Lung (tissue), 11 donors: ENCODE measurements at regions not wholly inside any gene's neighbourhood (a gene's known extent, or its start where the extent isn't known, plus 50 kb on each side); places are given as distances from the start of the nearest gene placed in this dataset.

Experiments
- ATAC-seq: fragments of 200-7000 bp; cut with Tn5 transposase; one replicate; pipeline ENCODE4 v1.9.1; 2020; ENCODE audit warnings: moderate number of reproducible peaks; ENCODE audit not compliant: insufficient read depth, low FRiP score
- DNase-seq, 3 donors: peaks; one replicate each; pipeline ENCODE4 v3.0.0-alpha.2; 2013 to 2017
- H3K27ac ChIP-seq, 2 donors: one replicate each; pipeline ENCODE4 v1.5.1; 2013; ENCODE audit warnings: mild to moderate bottlenecking in 2 of 2, moderate library complexity in 2 of 2, control low read depth in 1 of 2, inconsistent platforms in 1 of 2, low read depth in 1 of 2, low read length in 1 of 2
- H3K27me3 ChIP-seq, 3 donors: one replicate each; pipeline ENCODE4 v1.5.1; 2013; ENCODE audit warnings: low read length in 2 of 3; ENCODE audit not compliant: control insufficient read depth in 3 of 3, insufficient read depth in 3 of 3
- H3K36me3 ChIP-seq, 4 donors: one replicate each; pipeline ENCODE4 v1.5.1; 2013; ENCODE audit warnings: low read length in 4 of 4, mild to moderate bottlenecking in 1 of 4, moderate library complexity in 1 of 4; ENCODE audit not compliant: control insufficient read depth in 4 of 4, insufficient read depth in 4 of 4
- H3K4me1 ChIP-seq, 5 donors: one replicate each; pipeline ENCODE4 v1.5.1; 2013; ENCODE audit warnings: low read length in 5 of 5, mild to moderate bottlenecking in 2 of 5, moderate library complexity in 1 of 5; ENCODE audit not compliant: control insufficient read depth in 5 of 5, insufficient read depth in 5 of 5
- H3K4me3 ChIP-seq: one replicate; pipeline ENCODE4 v1.5.1; 2013; ENCODE audit warnings: mild to moderate bottlenecking, control low read depth, moderate library complexity
- H3K9ac ChIP-seq, 2 donors: one replicate each; pipeline ENCODE4 v1.5.1; 2013; ENCODE audit warnings: low read length in 2 of 2, control low read depth in 1 of 2; ENCODE audit not compliant: insufficient read depth in 1 of 2
- H3K9me3 ChIP-seq, 4 donors: one replicate each; pipeline ENCODE4 v1.5.1; 2013; ENCODE audit warnings: low read length in 3 of 4, mild to moderate bottlenecking in 1 of 4, moderate library complexity in 1 of 4; ENCODE audit not compliant: control insufficient read depth in 4 of 4, insufficient read depth in 3 of 4
- WGBS, 2 donors: extraction: QIAGEN DNeasy Blood & Tissue Kit; methylation state at CpG; one replicate each; pipeline ENCODE4 v1.1.7; 2013; 5-methylcytosine and 5-hydroxymethylcytosine counted together
- TF ChIP-seq, protein P1 (sequence below): IDR thresholded peaks from 2 replicates; pipeline ENCODE4 v1.5.1; 2012; ENCODE audit warnings: mild to moderate bottlenecking; ENCODE audit errors: control extremely low read depth, extremely low read depth
- donor health status: control.
- donor health status: control.
- donor health status: Bipolar disorder and iron deficiency.
- donor health status: healthy.
- donor health status: DM: yes; HTN: yes; CAD: no.

- 91 to 93% methylated on average over 2 of the region's 2 CpGs for WGBS, 2 donors
- no peak overlapping the region for H3K9ac ChIP-seq
- H3K27ac ChIP-seq, result no peak overlapping the region
- H3K36me3 ChIP-seq, result no peaks in the 10 kb centered on the region
- no peaks in the 10 kb centered on the region for H3K9me3 ChIP-seq
- DNase-seq, result no peak
- peaks cover 0 to 6% (median 0%) of the 10 kb centered on the region in 5 donors for H3K4me1 ChIP-seq
- H3K27me3 ChIP-seq, result no peaks in the 10 kb centered on the region
- ATAC-seq, result no peak
- TF ChIP-seq, protein P1, sequence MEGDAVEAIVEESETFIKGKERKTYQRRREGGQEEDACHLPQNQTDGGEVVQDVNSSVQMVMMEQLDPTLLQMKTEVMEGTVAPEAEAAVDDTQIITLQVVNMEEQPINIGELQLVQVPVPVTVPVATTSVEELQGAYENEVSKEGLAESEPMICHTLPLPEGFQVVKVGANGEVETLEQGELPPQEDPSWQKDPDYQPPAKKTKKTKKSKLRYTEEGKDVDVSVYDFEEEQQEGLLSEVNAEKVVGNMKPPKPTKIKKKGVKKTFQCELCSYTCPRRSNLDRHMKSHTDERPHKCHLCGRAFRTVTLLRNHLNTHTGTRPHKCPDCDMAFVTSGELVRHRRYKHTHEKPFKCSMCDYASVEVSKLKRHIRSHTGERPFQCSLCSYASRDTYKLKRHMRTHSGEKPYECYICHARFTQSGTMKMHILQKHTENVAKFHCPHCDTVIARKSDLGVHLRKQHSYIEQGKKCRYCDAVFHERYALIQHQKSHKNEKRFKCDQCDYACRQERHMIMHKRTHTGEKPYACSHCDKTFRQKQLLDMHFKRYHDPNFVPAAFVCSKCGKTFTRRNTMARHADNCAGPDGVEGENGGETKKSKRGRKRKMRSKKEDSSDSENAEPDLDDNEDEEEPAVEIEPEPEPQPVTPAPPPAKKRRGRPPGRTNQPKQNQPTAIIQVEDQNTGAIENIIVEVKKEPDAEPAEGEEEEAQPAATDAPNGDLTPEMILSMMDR, result no peak
- H3K4me3 ChIP-seq, result no peak overlapping the region
Measured at GRCh38 chr3:148369381-148369780, 328.3 kb upstream of the AGTR1 start.

- H3K27me3 ChIP-seq, result no peaks in the 10 kb centered on the region
- no peak overlapping the region for H3K27ac ChIP-seq
- H3K4me1 ChIP-seq, result peaks cover 0 to 5% (median 0%) of the 10 kb centered on the region in 5 donors
- H3K4me3 ChIP-seq, result no peak overlapping the region
- WGBS, 2 donors, result 91 to 95% methylated on average over 2 of the region's 2 CpGs
- no peak overlapping the region for H3K9ac ChIP-seq
- H3K9me3 ChIP-seq, result no peaks in the 10 kb centered on the region
- TF ChIP-seq, protein P1, result no peak
- no peak for DNase-seq
- no peaks in the 10 kb centered on the region for H3K36me3 ChIP-seq
- ATAC-seq, result no peak
Measured at GRCh38 chr3:148372206-148372875, 325.4 kb upstream of the AGTR1 start.

- peaks cover 0 to 5% (median 0%) of the 10 kb centered on the region in 5 donors for H3K4me1 ChIP-seq
- no peak overlapping the region for H3K27ac ChIP-seq
- H3K9me3 ChIP-seq, result no peaks in the 10 kb centered on the region
- H3K9ac ChIP-seq, result no peak overlapping the region
- DNase-seq (no peak), ATAC-seq (no peak)
- TF ChIP-seq, protein P1, result no peak
- H3K36me3 ChIP-seq, result no peaks in the 10 kb centered on the region
- no peak overlapping the region for H3K4me3 ChIP-seq
- no peaks in the 10 kb centered on the region for H3K27me3 ChIP-seq
Measured at GRCh38 chr3:148373961-148374360, 323.7 kb upstream of the AGTR1 start.
